GM21515 (cell line): ENCODE measurements at regions not wholly inside any gene's neighbourhood (a gene's known extent, or its start where the extent isn't known, plus 50 kb on each side); places are given as distances from the start of the nearest gene placed in this dataset.

Experiments
- ATAC-seq: cut with Tn5 transposase; IDR thresholded peaks from one replicate; pipeline ENCODE4 v1.9.1; 2021; ENCODE audit not compliant: unreplicated experiment

GRCh38 chr2:63658176-63658968 lies 69.6 kb downstream of the MDH1 start:
- ATAC-seq, result no peak

- ATAC-seq, result no peak
Measured at GRCh38 chr2:63660060-63660459, 71.3 kb downstream of the MDH1 start.

GRCh38 chr2:63661076-63661475 lies 72.3 kb downstream of the MDH1 start:
- ATAC-seq, result no peak

- no peak for ATAC-seq
Measured at GRCh38 chr2:63662028-63662804, 73.5 kb downstream of the MDH1 start.

GRCh38 chr2:63663013-63663864 lies 74.5 kb downstream of the MDH1 start:
- ATAC-seq, result no peak

GRCh38 chr2:63665091-63665490 lies 76.3 kb downstream of the MDH1 start:
- ATAC-seq, result no peak

- no peak for ATAC-seq
Measured at GRCh38 chr2:63665846-63666475, 77.2 kb downstream of the MDH1 start.

- no peak for ATAC-seq
Measured at GRCh38 chr2:63667132-63667700, 78.5 kb downstream of the MDH1 start.

- ATAC-seq, result no peak
Measured at GRCh38 chr2:63668000-63668399, 79.2 kb downstream of the MDH1 start.

GRCh38 chr2:63668466-63668865 lies 79.7 kb downstream of the MDH1 start:
- no peak for ATAC-seq

GRCh38 chr2:63669596-63669995 lies 80.8 kb downstream of the MDH1 start:
- ATAC-seq, result no peak

GRCh38 chr2:63673865-63674533 lies 85.2 kb downstream of the MDH1 start:
- no peak for ATAC-seq

- no peak for ATAC-seq
Measured at GRCh38 chr2:63675026-63675425, 86.3 kb downstream of the MDH1 start.

- no peak for ATAC-seq
Measured at GRCh38 chr2:63676135-63676534, 87.4 kb downstream of the MDH1 start.

GRCh38 chr2:63678085-63678484 lies 89.3 kb downstream of the MDH1 start:
- ATAC-seq, result no peak

GRCh38 chr2:63678551-63678950 lies 89.8 kb downstream of the MDH1 start:
- no peak for ATAC-seq

GRCh38 chr2:63679252-63679855 lies 90.6 kb downstream of the MDH1 start:
- no peak for ATAC-seq

- ATAC-seq, result no peak
Measured at GRCh38 chr2:63680455-63680854, 91.7 kb downstream of the MDH1 start.

GRCh38 chr2:63681896-63682295 lies 93.1 kb downstream of the MDH1 start:
- ATAC-seq, result no peak
